ENCODE measurements at regions not wholly inside any gene's neighbourhood (a gene's known extent, or its start where the extent isn't known, plus 50 kb on each side); places are given as distances from the start of the nearest gene placed in this dataset.

DNA sequence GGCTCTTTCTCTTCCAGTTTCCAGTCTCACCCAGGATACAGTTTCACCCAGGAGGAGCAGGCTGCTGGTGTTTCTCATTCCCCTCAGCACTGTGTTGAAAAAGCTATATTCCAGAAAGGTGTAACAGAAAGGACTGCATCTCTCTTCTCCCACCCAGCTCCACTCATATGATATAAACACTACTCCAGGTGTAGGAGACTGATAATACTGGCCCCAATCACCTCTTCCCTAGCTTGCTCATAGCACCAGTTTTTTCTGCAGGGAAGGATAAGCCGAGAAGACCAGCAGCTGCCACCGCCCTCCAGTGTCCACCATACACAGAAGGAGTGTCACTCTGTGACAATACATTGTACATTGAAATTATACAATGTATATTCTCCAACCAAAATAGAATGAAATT is 105.5 kb upstream of the STK26 start:
- Histone ChIP-seq H3K27ac (ENCODE audit: low read depth, low read length) (no peak overlapping the region), H3K9me3 (ENCODE audit: low read length) (no peaks in the 10 kb centered on the region), H3K9ac (ENCODE audit: low read length) (no peak overlapping the region), H3K27me3 (ENCODE audit: control insufficient read depth in 1 of 2, insufficient read depth in 2 of 2, low read length in 2 of 2) (peaks cover 0 to 4% of the 10 kb centered on the region in 2 donors), H3K4me1 (ENCODE audit: insufficient read depth, low read length) (no peaks in the 10 kb centered on the region), H3K4me3 (ENCODE audit: low read depth in 1 of 2, low read length in 2 of 2) (no peak overlapping the region), H3K36me3 (ENCODE audit: insufficient read depth, low read length) (no peaks in the 10 kb centered on the region)

DNA sequence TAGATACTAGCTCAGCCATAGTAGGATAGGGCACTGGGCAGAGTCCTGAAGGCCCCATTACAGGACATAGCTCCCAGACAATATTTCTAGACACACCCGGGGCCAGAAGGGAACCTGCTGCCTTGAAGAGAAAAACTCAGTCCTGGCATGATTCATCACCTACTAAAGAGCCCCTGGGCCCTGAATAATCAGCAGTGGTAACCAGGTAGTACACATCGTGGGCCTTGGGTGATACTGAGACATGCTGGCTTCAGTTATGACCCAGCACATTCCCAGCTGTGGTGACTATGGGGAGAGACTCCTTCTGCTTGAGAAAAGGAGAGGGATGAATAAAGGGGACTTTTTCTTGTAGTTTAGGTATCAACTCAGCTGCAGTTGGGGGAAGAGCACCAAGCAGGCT is 104.3 kb upstream of the STK26 start:
- Histone ChIP-seq H3K4me3 (ENCODE audit: low read depth in 1 of 2, low read length in 2 of 2) (no peak overlapping the region), H3K27me3 (ENCODE audit: control insufficient read depth in 1 of 2, insufficient read depth in 2 of 2, low read length in 2 of 2) (peaks cover 0 to 4% of the 10 kb centered on the region in 2 donors), H3K4me1 (ENCODE audit: insufficient read depth, low read length) (no peaks in the 10 kb centered on the region), H3K36me3 (ENCODE audit: insufficient read depth, low read length) (no peaks in the 10 kb centered on the region), H3K27ac (ENCODE audit: low read depth, low read length) (no peak overlapping the region), H3K9me3 (ENCODE audit: low read length) (no peaks in the 10 kb centered on the region), H3K9ac (ENCODE audit: low read length) (no peak overlapping the region)

DNA sequence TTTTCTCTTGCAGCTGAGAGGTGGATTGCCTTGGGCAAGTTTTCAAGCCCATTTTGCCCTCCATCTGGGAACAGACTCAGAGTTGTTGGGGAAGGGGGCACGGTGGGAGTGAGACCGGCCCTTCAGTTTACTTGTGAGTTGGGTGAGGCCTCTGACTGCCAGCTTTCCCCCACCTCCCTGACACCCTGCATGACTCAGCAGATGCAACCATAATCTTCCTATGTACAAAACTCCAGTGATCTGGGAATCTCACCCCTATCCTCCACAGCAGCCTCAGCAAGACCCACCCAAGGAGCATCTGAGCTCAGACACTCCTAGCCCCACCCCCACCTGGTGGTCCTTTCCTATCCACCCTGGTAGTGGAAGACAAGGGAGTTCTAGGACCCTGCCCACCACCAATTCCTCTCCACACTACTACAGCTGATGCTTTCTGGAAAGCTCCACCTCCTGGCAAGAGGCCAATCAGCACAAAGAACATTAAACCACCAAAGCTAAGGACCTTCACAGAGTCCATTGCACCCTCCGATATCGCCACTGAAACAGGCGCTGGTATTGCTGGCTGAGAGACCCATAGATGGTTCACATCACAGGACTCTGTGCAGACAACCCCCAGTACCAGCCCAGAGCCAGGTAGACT is 99.4 kb upstream of the STK26 start:
- Histone ChIP-seq H3K9me3 (ENCODE audit: low read length) (no peaks in the 10 kb centered on the region), H3K4me3 (ENCODE audit: low read depth in 1 of 2, low read length in 2 of 2) (no peak overlapping the region), H3K9ac (ENCODE audit: low read length) (no peak overlapping the region), H3K27me3 (ENCODE audit: control insufficient read depth in 1 of 2, insufficient read depth in 2 of 2, low read length in 2 of 2) (no peaks in the 10 kb centered on the region), H3K36me3 (ENCODE audit: insufficient read depth, low read length) (no peaks in the 10 kb centered on the region), H3K4me1 (ENCODE audit: insufficient read depth, low read length) (no peaks in the 10 kb centered on the region), H3K27ac (ENCODE audit: low read depth, low read length) (no peak overlapping the region)

DNA sequence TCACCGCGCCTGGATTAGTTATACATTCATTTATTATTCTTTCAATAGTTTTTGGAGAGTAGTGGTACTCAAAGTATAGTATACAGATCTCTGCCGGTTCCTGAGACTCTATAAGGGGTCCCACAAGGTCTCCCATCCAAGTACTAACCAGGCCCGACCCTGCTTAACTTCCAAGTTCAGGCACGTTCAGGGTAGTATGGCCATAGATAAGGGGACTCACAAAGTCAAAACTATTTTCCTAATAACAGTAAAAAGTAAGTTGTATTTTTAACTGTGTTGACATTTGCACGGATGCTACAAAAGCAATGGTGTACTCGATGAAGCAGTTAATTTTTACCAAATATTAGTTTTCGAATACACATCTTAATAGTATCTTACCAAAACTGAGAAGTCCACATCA is 84.4 kb upstream of the STK26 start:
- Histone ChIP-seq H3K9ac (ENCODE audit: low read length) (no peak overlapping the region), H3K36me3 (ENCODE audit: insufficient read depth, low read length) (no peaks in the 10 kb centered on the region), H3K4me1 (ENCODE audit: insufficient read depth, low read length) (no peaks in the 10 kb centered on the region)

DNA sequence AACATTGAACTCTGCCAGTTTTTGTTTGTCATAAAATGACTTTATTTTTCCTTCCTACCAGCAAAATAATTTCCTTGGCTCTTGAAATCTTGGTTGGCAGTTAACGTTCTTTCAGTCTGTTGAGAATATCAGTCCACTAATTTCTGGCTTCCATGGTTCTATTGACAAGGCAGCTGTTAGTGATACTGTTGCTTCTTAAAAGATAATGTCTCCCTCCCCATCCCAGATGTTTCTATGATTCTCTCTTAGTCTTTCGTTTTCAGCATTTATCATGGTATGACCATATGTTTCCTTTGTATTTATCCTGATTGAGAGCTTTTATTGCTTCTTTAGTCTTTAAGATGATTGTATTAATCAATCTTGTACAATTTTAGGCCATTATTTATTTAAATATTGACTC is 81.1 kb upstream of the STK26 start:
- Histone ChIP-seq H3K27ac (ENCODE audit: low read depth, low read length) (no peak overlapping the region), H3K4me1 (ENCODE audit: insufficient read depth, low read length) (no peaks in the 10 kb centered on the region), H3K27me3 (ENCODE audit: control insufficient read depth in 1 of 2, insufficient read depth in 2 of 2, low read length in 2 of 2) (no peaks in the 10 kb centered on the region), H3K36me3 (ENCODE audit: insufficient read depth, low read length) (no peaks in the 10 kb centered on the region), H3K9ac (ENCODE audit: low read length) (no peak overlapping the region), H3K4me3 (ENCODE audit: low read depth in 1 of 2, low read length in 2 of 2) (no peak overlapping the region), H3K9me3 (ENCODE audit: low read length) (no peaks in the 10 kb centered on the region)

More for the DNA sequence above, 84.4 kb upstream of the STK26 start:
- no peak overlapping the region for H3K4me3 ChIP-seq (ENCODE audit: low read depth in 1 of 2, low read length in 2 of 2)
- H3K27ac ChIP-seq (ENCODE audit: low read depth, low read length): no peak overlapping the region
- no peaks in the 10 kb centered on the region for H3K9me3 ChIP-seq (ENCODE audit: low read length)
- no peaks in the 10 kb centered on the region for H3K27me3 ChIP-seq (ENCODE audit: control insufficient read depth in 1 of 2, insufficient read depth in 2 of 2, low read length in 2 of 2)

DNA sequence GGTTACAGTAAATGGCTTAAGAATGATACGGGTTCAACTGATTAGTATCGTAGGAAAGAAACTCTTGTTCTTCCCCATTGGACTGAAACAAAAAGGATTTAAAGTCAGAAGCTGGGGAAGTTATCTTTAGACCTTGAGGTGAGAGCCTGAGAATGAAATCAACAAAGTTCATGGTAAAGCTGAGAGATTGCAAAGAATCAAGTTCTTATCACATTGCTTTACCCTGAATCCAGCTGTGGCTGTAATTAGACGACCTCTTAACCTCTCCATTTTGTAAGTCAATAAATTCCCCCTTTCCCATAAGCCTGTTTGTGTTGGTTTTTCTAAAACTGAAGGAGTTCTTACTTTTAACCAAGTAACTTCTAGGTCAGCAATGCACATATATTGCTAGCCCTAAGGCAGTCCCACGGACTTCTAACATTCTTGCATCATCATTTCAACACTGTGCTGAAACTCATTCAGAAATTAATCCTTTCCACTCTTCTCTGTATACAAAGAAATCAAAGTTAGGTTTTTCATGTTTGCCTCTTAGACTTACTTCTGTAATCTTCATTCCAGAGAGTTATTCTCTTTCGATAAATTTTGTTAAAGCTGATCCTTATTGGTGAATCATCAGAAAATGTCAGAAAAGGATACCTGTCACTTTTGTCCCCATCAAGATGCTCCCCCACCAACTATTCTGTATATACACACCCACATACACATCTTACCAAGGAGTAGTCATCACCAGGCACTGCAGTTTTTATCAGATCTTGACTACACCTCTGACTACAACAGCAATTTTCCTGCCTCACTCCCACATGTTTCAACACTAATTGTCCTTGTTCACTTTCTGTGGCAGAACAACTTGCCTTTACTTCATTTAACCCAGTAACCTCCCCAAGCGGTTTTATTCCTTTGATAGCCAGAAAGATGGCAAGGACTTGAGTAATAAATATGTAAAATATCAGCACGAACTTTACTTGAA is 77.9 kb upstream of the STK26 start:
- Histone ChIP-seq H3K36me3 (ENCODE audit: insufficient read depth, low read length) (no peaks in the 10 kb centered on the region), H3K9ac (ENCODE audit: low read length) (no peak overlapping the region), H3K27me3 (ENCODE audit: control insufficient read depth in 1 of 2, insufficient read depth in 2 of 2, low read length in 2 of 2) (no peaks in the 10 kb centered on the region), H3K27ac (ENCODE audit: low read depth, low read length) (no peak overlapping the region), H3K9me3 (ENCODE audit: low read length) (no peaks in the 10 kb centered on the region), H3K4me3 (ENCODE audit: low read depth in 1 of 2, low read length in 2 of 2) (no peak overlapping the region), H3K4me1 (ENCODE audit: insufficient read depth, low read length) (no peaks in the 10 kb centered on the region)

DNA sequence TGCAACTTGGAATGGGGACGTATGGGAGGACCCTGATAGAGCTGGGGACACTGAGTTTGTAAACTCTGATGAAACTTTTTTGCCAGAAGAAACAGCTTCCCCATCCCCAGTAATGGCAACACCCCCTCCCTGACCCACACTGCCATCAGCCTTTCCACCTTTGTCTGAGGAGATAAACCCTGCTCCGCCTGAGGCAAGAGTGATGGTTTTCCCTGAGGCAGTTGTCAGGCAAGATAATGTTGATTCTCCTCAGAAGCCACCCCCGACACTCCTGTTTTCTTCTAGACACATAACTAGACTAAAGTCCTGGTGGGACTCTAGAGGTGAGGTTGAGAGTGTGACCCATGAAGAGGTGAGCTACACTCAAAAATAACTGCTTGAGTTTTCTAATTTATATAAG is 71.9 kb upstream of the STK26 start:
- no peaks in the 10 kb centered on the region for H3K9me3 ChIP-seq (ENCODE audit: low read length)
- H3K4me3 ChIP-seq (ENCODE audit: low read depth in 1 of 2, low read length in 2 of 2): no peak overlapping the region
- H3K36me3 ChIP-seq (ENCODE audit: insufficient read depth, low read length): no peaks in the 10 kb centered on the region
- no peaks in the 10 kb centered on the region for H3K4me1 ChIP-seq (ENCODE audit: insufficient read depth, low read length)
- H3K27ac ChIP-seq (ENCODE audit: low read depth, low read length): no peak overlapping the region
- no peak overlapping the region for H3K9ac ChIP-seq (ENCODE audit: low read length)
- peaks cover 0 to 4% of the 10 kb centered on the region in 2 donors for H3K27me3 ChIP-seq (ENCODE audit: control insufficient read depth in 1 of 2, insufficient read depth in 2 of 2, low read length in 2 of 2)

DNA sequence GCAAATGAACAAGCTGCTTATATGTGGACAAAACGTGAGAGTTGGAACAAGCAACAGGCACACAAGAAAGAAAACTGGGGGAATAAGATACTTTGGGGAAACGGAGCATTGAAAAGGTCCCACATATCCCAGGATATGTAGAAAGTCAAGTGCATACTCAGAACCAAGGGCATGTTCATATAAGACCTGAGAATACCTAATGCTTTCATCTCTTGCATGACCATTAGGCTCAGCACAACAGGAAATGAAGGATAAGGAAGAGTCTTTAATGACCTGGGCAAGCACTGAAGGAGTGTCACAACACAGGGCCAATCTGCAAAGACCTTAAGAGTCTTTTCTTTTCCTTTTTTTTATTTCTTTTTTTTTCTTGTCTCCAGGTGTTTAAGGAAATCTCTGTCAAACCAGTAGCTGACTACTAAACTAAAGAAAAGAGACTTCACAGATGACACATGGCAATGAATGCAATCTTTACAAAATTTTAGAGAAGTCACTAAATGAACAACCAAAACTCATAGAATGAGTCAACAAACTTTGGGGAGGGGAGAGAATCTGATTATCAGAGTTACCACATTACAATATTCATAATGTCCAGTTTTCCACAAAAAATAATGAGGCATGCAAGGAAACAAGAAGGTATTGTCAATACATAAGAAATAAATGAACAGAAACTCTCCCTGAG is 67.9 kb upstream of the STK26 start:
- Histone ChIP-seq H3K27ac (ENCODE audit: low read depth, low read length) (no peak overlapping the region), H3K27me3 (ENCODE audit: control insufficient read depth in 1 of 2, insufficient read depth in 2 of 2, low read length in 2 of 2) (peaks cover 0 to 4% of the 10 kb centered on the region in 2 donors), H3K9ac (ENCODE audit: low read length) (no peak overlapping the region), H3K36me3 (ENCODE audit: insufficient read depth, low read length) (no peaks in the 10 kb centered on the region), H3K4me3 (ENCODE audit: low read depth in 1 of 2, low read length in 2 of 2) (no peak overlapping the region), H3K9me3 (ENCODE audit: low read length) (no peaks in the 10 kb centered on the region), H3K4me1 (ENCODE audit: insufficient read depth, low read length) (no peaks in the 10 kb centered on the region)

DNA sequence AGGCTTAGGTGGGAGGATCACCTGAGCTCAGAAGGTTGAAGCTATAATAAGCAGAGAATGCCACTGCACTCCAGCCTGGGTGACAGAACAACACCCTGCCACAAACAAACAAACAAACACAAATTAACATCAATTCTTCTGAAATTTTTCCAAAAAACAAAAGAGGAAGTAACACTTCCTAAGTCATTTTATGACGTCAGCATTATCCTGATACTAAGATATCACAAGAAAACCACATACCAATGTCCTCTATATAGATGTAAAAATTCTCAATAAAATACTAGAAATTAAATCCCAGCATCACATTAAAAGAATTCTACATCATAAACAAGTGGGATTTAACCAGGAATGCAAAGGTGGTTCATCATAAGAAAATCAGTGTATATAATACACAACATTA is 64.4 kb upstream of the STK26 start:
- Histone ChIP-seq H3K36me3 (ENCODE audit: insufficient read depth, low read length) (no peaks in the 10 kb centered on the region), H3K4me1 (ENCODE audit: insufficient read depth, low read length) (no peaks in the 10 kb centered on the region), H3K4me3 (ENCODE audit: low read depth in 1 of 2, low read length in 2 of 2) (no peak overlapping the region), H3K9me3 (ENCODE audit: low read length) (no peaks in the 10 kb centered on the region), H3K27me3 (ENCODE audit: control insufficient read depth in 1 of 2, insufficient read depth in 2 of 2, low read length in 2 of 2) (peaks cover 0 to 4% of the 10 kb centered on the region in 2 donors), H3K9ac (ENCODE audit: low read length) (no peak overlapping the region), H3K27ac (ENCODE audit: low read depth, low read length) (no peak overlapping the region)

DNA sequence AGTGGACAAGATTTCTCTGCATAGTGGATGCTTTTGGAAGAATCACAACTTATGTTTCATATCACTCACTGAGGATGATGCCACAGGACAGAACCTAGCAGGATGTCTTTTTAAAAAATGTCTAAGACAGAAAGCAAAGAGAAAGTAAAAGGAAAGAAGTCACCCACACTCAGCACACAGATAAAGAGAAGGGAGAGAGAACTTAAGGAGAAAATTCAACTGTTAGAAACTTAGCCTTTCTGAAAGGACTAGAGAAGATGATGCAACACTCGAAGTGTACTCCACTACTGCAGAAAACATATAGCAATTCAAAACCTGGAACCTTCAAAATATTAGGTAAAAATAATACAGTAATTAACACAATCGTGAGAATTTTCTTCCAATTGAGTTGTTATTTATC is 52.8 kb upstream of the STK26 start:
- Histone ChIP-seq H3K9ac (ENCODE audit: low read length) (no peak overlapping the region), H3K36me3 (ENCODE audit: insufficient read depth, low read length) (no peaks in the 10 kb centered on the region), H3K9me3 (ENCODE audit: low read length) (no peaks in the 10 kb centered on the region), H3K27me3 (ENCODE audit: control insufficient read depth in 1 of 2, insufficient read depth in 2 of 2, low read length in 2 of 2) (peaks cover 0 to 7% of the 10 kb centered on the region in 2 donors), H3K27ac (ENCODE audit: low read depth, low read length) (no peak overlapping the region), H3K4me3 (ENCODE audit: low read depth in 1 of 2, low read length in 2 of 2) (no peak overlapping the region), H3K4me1 (ENCODE audit: insufficient read depth, low read length) (no peaks in the 10 kb centered on the region)

Measured in muscle layer of colon (tissue), 2 donors.